Mammary epithelial cell (primary cell): ENCODE measurements at regions not wholly inside any gene's neighbourhood (a gene's known extent, or its start where the extent isn't known, plus 50 kb on each side); places are given as distances from the start of the nearest gene placed in this dataset.

Experiments
- CTCF ChIP-seq, 2 donors: IDR thresholded peaks in 1 of 2; conservative IDR thresholded peaks in 1 of 2; 2 replicates each; pipeline ENCODE4 v1.5.1; 2011 to 2012; ENCODE audit warnings: inconsistent platforms in 2 of 2, low read length in 2 of 2, mild to moderate bottlenecking in 2 of 2, control low read depth in 1 of 2, low read depth in 1 of 2; ENCODE audit not compliant: insufficient read depth in 1 of 2; ENCODE audit errors: extremely low read depth in 1 of 2
- EZH2 ChIP-seq: IDR thresholded peaks from 2 replicates; pipeline ENCODE4 v1.6.1; 2012; ENCODE audit warnings: low read length, inconsistent platforms, borderline replicate concordance

GRCh38 chrX:67949270-67949669, 405.4 kb downstream of the AR start:
- TF ChIP-seq EZH2 (no peak), CTCF (conservative IDR thresholded peaks at IDR 0.05 in 1 of 2, IDR thresholded peaks at IDR 0.05 in 1 of 2; ENCODE audit: extremely low read depth in 1 of 2, insufficient read depth in 1 of 2, low read depth in 1 of 2, low read length in 2 of 2) (no peak)
